PFSK-1 (cell line): ENCODE measurements at regions not wholly inside any gene's neighbourhood (a gene's known extent, or its start where the extent isn't known, plus 50 kb on each side); places are given as distances from the start of the nearest gene placed in this dataset.

ENCODE experiments used
- FOXP2 ChIP-seq: optimal IDR thresholded peaks from 2 replicates; pipeline ENCODE3; 2011; ENCODE audit warnings: borderline replicate concordance, control low read depth, inconsistent platforms; ENCODE audit not compliant: insufficient read depth; ENCODE audit errors: extremely low read length, extremely low read depth
- POLR2AphosphoS5 ChIP-seq: IDR thresholded peaks from 2 replicates; pipeline ENCODE4 v1.6.1; 2012; ENCODE audit warnings: low read depth, mild to moderate bottlenecking, control low read depth, low read length, moderate library complexity
- SIN3A ChIP-seq: IDR thresholded peaks from 2 replicates; pipeline ENCODE4 v1.6.1; 2012; ENCODE audit warnings: mild to moderate bottlenecking, low read length, moderate library complexity, borderline replicate concordance; ENCODE audit not compliant: insufficient read depth
- TAF1 ChIP-seq: IDR thresholded peaks from 2 replicates; pipeline ENCODE4 v1.6.1; 2012; ENCODE audit warnings: low read length, control low read depth, borderline replicate concordance; ENCODE audit not compliant: insufficient read depth
- TF ChIP-seq, protein P1 (sequence below), 2 experiments: IDR thresholded peaks; 2 replicates each; pipeline versions ENCODE4 v1.6.1 to v1.8.0; 2011 to 2012; ENCODE audit warnings: low read depth in 2 of 2, low read length in 2 of 2, control low read depth in 1 of 2, inconsistent platforms in 1 of 2, mild to moderate bottlenecking in 1 of 2, moderate library complexity in 1 of 2; ENCODE audit not compliant: insufficient read depth in 1 of 2

DNA sequence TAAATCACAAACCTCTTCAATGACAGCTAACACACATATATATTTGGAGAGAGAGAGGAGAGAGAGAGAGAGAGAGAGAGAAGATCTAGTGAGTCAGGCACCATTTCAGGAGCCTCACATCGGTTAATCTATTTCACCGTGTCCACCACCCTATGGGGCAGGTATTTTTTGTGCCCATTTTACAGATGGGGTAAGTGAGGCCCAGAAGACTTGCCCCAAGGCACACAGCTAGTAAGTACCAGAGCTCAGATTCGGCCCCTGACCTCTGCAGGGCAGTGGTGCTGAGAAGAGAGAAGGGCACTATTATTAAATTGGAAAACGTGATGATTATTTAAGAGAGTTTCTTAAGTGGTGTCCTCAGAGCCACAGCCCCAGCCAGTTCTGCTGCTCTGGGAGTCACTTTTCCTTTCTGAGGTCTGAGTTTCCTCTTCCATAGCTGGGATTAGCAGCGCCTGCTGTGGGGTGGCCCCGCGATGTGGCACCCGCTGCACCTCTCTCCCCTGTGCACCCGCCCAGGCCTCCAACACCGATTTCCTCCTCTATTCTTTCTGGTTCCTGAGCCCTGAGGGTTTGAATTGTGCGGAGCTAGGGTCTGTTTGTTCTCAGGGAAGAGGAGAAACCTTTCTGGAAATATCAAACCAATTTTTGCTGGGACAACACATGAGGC is 303.9 kb downstream of the IRF8 start:
- TF ChIP-seq SIN3A (no peak), POLR2AphosphoS5 (no peak), TAF1 (no peak), FOXP2 (no peak)
- TF ChIP-seq, protein P1, sequence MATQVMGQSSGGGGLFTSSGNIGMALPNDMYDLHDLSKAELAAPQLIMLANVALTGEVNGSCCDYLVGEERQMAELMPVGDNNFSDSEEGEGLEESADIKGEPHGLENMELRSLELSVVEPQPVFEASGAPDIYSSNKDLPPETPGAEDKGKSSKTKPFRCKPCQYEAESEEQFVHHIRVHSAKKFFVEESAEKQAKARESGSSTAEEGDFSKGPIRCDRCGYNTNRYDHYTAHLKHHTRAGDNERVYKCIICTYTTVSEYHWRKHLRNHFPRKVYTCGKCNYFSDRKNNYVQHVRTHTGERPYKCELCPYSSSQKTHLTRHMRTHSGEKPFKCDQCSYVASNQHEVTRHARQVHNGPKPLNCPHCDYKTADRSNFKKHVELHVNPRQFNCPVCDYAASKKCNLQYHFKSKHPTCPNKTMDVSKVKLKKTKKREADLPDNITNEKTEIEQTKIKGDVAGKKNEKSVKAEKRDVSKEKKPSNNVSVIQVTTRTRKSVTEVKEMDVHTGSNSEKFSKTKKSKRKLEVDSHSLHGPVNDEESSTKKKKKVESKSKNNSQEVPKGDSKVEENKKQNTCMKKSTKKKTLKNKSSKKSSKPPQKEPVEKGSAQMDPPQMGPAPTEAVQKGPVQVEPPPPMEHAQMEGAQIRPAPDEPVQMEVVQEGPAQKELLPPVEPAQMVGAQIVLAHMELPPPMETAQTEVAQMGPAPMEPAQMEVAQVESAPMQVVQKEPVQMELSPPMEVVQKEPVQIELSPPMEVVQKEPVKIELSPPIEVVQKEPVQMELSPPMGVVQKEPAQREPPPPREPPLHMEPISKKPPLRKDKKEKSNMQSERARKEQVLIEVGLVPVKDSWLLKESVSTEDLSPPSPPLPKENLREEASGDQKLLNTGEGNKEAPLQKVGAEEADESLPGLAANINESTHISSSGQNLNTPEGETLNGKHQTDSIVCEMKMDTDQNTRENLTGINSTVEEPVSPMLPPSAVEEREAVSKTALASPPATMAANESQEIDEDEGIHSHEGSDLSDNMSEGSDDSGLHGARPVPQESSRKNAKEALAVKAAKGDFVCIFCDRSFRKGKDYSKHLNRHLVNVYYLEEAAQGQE (IDR thresholded peaks at IDR 0.05; ENCODE audit: insufficient read depth in 1 of 2, low read depth in 2 of 2, low read length in 2 of 2), result no peak

DNA sequence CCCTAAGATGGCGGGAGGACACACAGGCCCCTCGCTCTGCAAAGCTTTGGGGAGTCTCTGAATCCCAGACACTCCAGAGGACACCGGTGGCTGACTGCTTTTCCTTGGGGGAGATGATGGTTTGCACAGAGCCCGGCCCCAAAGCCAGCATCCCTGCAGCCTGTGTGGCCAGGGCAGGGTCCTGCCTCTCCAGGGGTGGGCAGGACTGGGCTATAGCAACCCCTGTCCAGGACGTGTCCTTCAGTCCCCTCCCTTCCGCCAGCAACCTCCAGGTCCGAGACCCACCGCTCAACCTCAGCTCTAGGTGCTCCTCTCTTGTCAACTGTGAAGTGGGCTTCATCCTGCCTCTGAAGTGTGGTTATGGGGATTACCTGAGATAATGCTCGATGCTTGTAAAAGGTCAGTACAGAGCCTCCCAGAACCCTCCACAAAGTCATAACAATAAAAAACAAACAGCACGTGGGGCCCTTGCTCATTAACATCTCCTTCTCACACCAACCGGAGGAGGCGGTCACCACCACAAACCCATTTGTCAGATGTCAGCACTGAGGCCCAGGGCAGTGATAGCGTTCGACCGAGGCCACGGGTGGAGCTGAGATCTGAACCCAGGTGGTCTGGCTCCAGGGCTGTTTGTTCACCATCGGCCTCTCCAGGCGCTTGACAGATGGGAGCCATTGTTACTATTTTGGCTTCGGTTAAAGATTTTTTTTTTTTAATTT is 304.8 kb downstream of the IRF8 start:
- TF ChIP-seq TAF1 (no peak), POLR2AphosphoS5 (no peak), SIN3A (no peak), FOXP2 (no peak)
- TF ChIP-seq, protein P1 (IDR thresholded peaks at IDR 0.05; ENCODE audit: insufficient read depth in 1 of 2, low read depth in 2 of 2, low read length in 2 of 2), result no peak

GRCh38 chr16:86205521-86206245 is 304.6 kb upstream of the FOXF1 start:
- no peak for TF ChIP-seq POLR2AphosphoS5
- no peak for TF ChIP-seq SIN3A
- TF ChIP-seq FOXP2, result no peak
- TF ChIP-seq, protein P1 (IDR thresholded peaks at IDR 0.05; ENCODE audit: insufficient read depth in 1 of 2, low read depth in 2 of 2, low read length in 2 of 2), result no peak
- no peak for TF ChIP-seq TAF1

DNA sequence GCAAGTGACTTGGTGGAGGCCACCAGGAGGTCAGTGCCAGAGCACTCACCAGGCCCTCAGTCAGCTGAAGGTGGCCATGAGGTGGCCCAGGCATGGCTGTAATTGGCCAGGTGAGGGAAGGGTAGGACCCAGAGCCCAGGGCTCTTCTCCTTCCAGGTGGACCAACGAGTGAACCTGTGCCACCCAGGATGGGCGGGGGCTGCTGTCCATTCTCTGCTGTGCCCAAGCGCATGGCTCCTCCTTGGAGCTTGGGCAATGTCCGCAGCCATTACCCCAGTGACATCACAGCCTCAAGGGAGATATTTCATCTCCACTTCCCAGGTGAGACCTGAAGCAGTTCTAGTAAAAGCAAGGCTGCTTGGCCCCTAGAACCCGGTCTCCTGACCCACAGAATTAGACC is 303.0 kb upstream of the FOXF1 start:
- TF ChIP-seq POLR2AphosphoS5 (no peak), SIN3A (no peak), FOXP2 (no peak)

DNA sequence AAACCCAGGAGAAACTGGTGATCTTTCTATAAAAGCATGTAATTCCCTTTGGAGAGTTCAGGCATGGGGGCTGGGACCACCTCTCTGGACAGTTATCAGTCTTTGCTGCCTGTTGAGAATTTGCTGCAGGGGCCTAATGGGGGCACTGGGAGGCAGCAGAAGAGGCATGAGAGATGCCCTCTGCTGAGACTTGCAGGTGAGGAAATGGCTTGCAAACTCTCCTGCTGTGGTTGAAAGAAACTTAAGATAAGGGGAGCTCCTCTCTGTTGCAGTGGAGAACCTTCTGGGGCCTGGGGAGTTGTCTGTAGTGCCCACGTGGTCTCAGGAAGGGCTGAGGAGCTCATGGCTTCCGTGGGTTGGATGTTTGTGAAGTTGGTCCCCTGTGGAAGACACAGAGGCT is 301.1 kb upstream of the FOXF1 start:
- TF ChIP-seq TAF1 (no peak), FOXP2 (no peak), SIN3A (no peak), POLR2AphosphoS5 (no peak)
- TF ChIP-seq, protein P1 (IDR thresholded peaks at IDR 0.05; ENCODE audit: insufficient read depth in 1 of 2, low read depth in 2 of 2, low read length in 2 of 2), result no peak
